SK-N-SH treated with all-trans-retinoic acid at 6 μM for 48 hours (cell line): ENCODE measurements at regions not wholly inside any gene's neighbourhood (a gene's known extent, or its start where the extent isn't known, plus 50 kb on each side); places are given as distances from the start of the nearest gene placed in this dataset.

Experiments
- ARNTL ChIP-seq: fragments of 450-650 bp; formaldehyde crosslinking; IDR thresholded peaks from 2 replicates; pipeline ENCODE4 v1.5.0; 2020; ENCODE audit warnings: low read depth, mild to moderate bottlenecking, moderate library complexity, borderline replicate concordance
- BACH2 ChIP-seq: fragments of 250-450 bp; sonication (Bioruptor Pico); IDR thresholded peaks from 2 replicates; pipeline ENCODE4 v1.9.0; 2021; ENCODE audit warnings: mild to moderate bottlenecking, borderline replicate concordance
- CSDC2 ChIP-seq: fragments of 250-450 bp; sonication (Bioruptor Pico); IDR thresholded peaks from 2 replicates; pipeline ENCODE4 v1.5.0; 2020; ENCODE audit warnings: mild to moderate bottlenecking, moderate library complexity
- CSRNP3 ChIP-seq: fragments of 250-450 bp; sonication (Bioruptor Pico); IDR thresholded peaks from 2 replicates; pipeline ENCODE4 v1.5.1; 2021; ENCODE audit warnings: mild to moderate bottlenecking, moderate library complexity
- ESRRG ChIP-seq: fragments of 250-450 bp; sonication (Bioruptor Pico); IDR thresholded peaks from 2 replicates; pipeline ENCODE4 v1.6.1; 2021; ENCODE audit warnings: mild to moderate bottlenecking
- OSR1 ChIP-seq: fragments of 250-450 bp; sonication (Bioruptor Pico); IDR thresholded peaks from 2 replicates; pipeline ENCODE4 v1.8.0; 2022; ENCODE audit warnings: moderate library complexity, mild to moderate bottlenecking, inconsistent platforms
- PPARA ChIP-seq: fragments of 250-450 bp; sonication (Bioruptor Pico); IDR thresholded peaks from 2 replicates; pipeline ENCODE4 v1.5.0; 2020; ENCODE audit warnings: mild to moderate bottlenecking, borderline replicate concordance
- RARB ChIP-seq: fragments of 250-450 bp; sonication (Bioruptor Pico); IDR thresholded peaks from 2 replicates; pipeline ENCODE4 v1.8.0; 2021; ENCODE audit warnings: mild to moderate bottlenecking, moderate library complexity
- SNAI2 ChIP-seq: fragments of 250-450 bp; sonication (Bioruptor Pico); IDR thresholded peaks from 2 replicates; pipeline ENCODE4 v1.5.0; 2020; ENCODE audit warnings: mild to moderate bottlenecking, moderate library complexity
- ZC3H10 ChIP-seq: fragments of 250-450 bp; sonication (Bioruptor Pico); IDR thresholded peaks from 2 replicates; pipeline ENCODE4 v1.5.1; 2021; ENCODE audit warnings: mild to moderate bottlenecking, moderate library complexity
- ZNF70 ChIP-seq: fragments of 450-650 bp; formaldehyde crosslinking; IDR thresholded peaks from 2 replicates; pipeline ENCODE4 v1.5.0; 2020; ENCODE audit warnings: mild to moderate bottlenecking, moderate library complexity
- TF ChIP-seq, protein P1 (sequence below): fragments of 250-450 bp; sonication (Bioruptor Pico); IDR thresholded peaks from 2 replicates; pipeline ENCODE4 v1.8.0; 2020; ENCODE audit warnings: mild to moderate bottlenecking, moderate library complexity, borderline replicate concordance
- TF ChIP-seq, protein P2 (sequence below): fragments of 250-450 bp; sonication (Bioruptor Pico); IDR thresholded peaks from 2 replicates; pipeline ENCODE4 v1.8.0; 2021; ENCODE audit warnings: low read depth, mild to moderate bottlenecking, moderate library complexity, borderline replicate concordance

- TF ChIP-seq, protein P1, sequence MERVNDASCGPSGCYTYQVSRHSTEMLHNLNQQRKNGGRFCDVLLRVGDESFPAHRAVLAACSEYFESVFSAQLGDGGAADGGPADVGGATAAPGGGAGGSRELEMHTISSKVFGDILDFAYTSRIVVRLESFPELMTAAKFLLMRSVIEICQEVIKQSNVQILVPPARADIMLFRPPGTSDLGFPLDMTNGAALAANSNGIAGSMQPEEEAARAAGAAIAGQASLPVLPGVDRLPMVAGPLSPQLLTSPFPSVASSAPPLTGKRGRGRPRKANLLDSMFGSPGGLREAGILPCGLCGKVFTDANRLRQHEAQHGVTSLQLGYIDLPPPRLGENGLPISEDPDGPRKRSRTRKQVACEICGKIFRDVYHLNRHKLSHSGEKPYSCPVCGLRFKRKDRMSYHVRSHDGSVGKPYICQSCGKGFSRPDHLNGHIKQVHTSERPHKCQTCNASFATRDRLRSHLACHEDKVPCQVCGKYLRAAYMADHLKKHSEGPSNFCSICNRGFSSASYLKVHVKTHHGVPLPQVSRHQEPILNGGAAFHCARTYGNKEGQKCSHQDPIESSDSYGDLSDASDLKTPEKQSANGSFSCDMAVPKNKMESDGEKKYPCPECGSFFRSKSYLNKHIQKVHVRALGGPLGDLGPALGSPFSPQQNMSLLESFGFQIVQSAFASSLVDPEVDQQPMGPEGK: no peak
- TF ChIP-seq OSR1 (CRISPR knock-in tag): no peak
- TF ChIP-seq, protein P2, sequence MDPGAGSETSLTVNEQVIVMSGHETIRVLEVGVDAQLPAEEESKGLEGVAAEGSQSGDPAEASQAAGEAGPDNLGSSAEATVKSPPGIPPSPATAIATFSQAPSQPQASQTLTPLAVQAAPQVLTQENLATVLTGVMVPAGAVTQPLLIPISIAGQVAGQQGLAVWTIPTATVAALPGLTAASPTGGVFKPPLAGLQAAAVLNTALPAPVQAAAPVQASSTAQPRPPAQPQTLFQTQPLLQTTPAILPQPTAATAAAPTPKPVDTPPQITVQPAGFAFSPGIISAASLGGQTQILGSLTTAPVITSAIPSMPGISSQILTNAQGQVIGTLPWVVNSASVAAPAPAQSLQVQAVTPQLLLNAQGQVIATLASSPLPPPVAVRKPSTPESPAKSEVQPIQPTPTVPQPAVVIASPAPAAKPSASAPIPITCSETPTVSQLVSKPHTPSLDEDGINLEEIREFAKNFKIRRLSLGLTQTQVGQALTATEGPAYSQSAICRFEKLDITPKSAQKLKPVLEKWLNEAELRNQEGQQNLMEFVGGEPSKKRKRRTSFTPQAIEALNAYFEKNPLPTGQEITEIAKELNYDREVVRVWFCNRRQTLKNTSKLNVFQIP (CRISPR knock-in tag): no peak
- no peak for TF ChIP-seq ZC3H10 (CRISPR knock-in tag)
- TF ChIP-seq CSRNP3 (CRISPR knock-in tag): no peak
- no peak for TF ChIP-seq PPARA (CRISPR knock-in tag)
- no peak for TF ChIP-seq SNAI2 (CRISPR knock-in tag)
- no peak for TF ChIP-seq BACH2 (CRISPR knock-in tag)
- TF ChIP-seq RARB (CRISPR knock-in tag): no peak
- no peak for TF ChIP-seq ESRRG (CRISPR knock-in tag)
- TF ChIP-seq ZNF70: no peak
- no peak for TF ChIP-seq ARNTL (CRISPR knock-in tag)
- TF ChIP-seq CSDC2 (CRISPR knock-in tag): no peak
Observed at GRCh38 chr10:7094781-7095180, 316.1 kb downstream of the SFMBT2 start.
